Brain microvascular endothelial cell (primary cell): ENCODE measurements at regions not wholly inside any gene's neighbourhood (a gene's known extent, or its start where the extent isn't known, plus 50 kb on each side); places are given as distances from the start of the nearest gene placed in this dataset.
A peak's percentile ranks its signal among the peaks of the same experiment; 100 is the strongest.

Source experiments
- DNase-seq: peaks from one replicate; pipeline ENCODE4 v3.0.0-alpha.2; 2020
- H3K27ac ChIP-seq: fragments of 250-450 bp; sonication (Bioruptor Pico); 2 replicates; pipeline ENCODE4 v1.5.1; 2020; ENCODE audit warnings: mild to moderate bottlenecking, moderate library complexity
- H3K27me3 ChIP-seq: fragments of 250-450 bp; sonication (Bioruptor Pico); replicated peaks from 2 replicates; pipeline ENCODE4 v1.5.1; 2020; ENCODE audit warnings: mild to moderate bottlenecking
- H3K36me3 ChIP-seq: fragments of 250-450 bp; sonication (Bioruptor Pico); replicated peaks from 2 replicates; pipeline ENCODE4 v1.5.1; 2020; ENCODE audit warnings: mild to moderate bottlenecking
- H3K4me3 ChIP-seq: 2 replicates; pipeline ENCODE4 v1.5.1; 2011; ENCODE audit warnings: low read depth, mild to moderate bottlenecking, control low read depth, low read length, moderate library complexity
- in situ Hi-C: cut with HindIII; loops from 2 replicates; pipeline ENCODE4 v1.10.0; 2017; ENCODE audit warnings: low sequenced_read_pairs, low pct_ligation_motif_present
- TF ChIP-seq, protein P1 (sequence below): IDR thresholded peaks from 2 replicates; pipeline ENCODE4 v1.5.1; 2011; ENCODE audit warnings: low read depth, mild to moderate bottlenecking, moderate library complexity, low read length, control low read depth, inconsistent platforms; ENCODE audit errors: missing control alignments

DNA sequence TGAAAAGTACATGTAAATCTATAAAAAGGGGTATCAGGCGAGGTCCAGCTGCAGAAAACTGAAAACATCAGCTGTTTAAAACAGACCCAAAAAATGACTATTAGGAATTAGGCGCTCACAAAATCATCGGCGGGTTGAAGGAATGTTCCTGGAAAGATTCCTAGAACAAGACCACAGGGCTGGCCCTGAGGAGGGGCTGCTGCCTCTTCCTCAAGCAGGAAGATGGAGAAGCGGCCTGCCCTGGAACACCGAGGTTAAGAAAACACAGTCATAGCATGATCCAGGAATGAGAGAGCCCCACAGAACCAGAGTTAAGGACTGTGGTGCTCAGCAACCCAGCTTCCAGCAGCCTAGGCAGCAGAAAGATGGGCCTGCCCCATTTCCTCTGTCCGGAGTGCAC is 78.4 kb downstream of the C11orf91 start:
- TF ChIP-seq, protein P1, sequence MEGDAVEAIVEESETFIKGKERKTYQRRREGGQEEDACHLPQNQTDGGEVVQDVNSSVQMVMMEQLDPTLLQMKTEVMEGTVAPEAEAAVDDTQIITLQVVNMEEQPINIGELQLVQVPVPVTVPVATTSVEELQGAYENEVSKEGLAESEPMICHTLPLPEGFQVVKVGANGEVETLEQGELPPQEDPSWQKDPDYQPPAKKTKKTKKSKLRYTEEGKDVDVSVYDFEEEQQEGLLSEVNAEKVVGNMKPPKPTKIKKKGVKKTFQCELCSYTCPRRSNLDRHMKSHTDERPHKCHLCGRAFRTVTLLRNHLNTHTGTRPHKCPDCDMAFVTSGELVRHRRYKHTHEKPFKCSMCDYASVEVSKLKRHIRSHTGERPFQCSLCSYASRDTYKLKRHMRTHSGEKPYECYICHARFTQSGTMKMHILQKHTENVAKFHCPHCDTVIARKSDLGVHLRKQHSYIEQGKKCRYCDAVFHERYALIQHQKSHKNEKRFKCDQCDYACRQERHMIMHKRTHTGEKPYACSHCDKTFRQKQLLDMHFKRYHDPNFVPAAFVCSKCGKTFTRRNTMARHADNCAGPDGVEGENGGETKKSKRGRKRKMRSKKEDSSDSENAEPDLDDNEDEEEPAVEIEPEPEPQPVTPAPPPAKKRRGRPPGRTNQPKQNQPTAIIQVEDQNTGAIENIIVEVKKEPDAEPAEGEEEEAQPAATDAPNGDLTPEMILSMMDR, result no peak
- no peak overlapping the region for H3K4me3 ChIP-seq
- DNase-seq, result peak; percentile 57
- in situ Hi-C loops, result no loop called here
- H3K27me3 ChIP-seq, result no peaks in the 10 kb centered on the region
- H3K36me3 ChIP-seq, result no peaks in the 10 kb centered on the region
- H3K27ac ChIP-seq, result no peak overlapping the region

DNA sequence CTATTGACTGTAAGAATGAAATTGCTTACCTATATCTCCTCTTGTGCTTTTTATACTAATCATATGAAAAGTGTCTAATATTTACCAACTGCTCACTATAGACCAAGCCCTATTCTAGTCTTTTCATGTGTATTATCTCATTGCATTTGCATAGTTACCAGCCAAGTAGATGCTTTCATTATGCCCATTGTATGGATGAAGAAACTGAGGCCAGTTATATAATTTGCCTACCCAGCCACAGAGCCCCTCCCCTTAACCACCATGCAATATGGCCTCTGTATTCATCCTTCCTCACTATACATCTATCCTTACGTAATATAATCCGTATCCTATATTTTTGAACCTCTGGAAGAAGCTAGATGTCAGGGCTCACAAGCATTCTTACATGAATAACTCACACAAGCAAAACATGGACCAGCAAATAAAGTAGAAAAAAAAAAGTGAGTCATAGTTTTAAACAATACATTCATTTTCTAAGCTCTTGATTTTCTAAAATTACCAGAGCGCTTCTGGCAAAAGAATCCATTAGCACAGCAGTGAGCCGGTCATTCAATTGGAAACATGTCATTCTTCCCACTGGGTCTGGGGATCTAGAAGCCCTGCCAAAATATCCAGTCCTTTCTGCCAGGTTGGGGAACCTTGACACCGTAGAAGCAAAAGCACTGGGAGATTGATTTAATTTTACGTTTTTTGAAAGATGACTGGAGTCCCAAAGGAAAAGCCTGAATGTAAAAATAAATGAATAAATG is 80.0 kb downstream of the C11orf91 start:
- no peaks in the 10 kb centered on the region for H3K36me3 ChIP-seq
- no peak overlapping the region for H3K4me3 ChIP-seq
- H3K27me3 ChIP-seq, result no peaks in the 10 kb centered on the region
- in situ Hi-C loops, result no loop called here
- TF ChIP-seq, protein P1, result no peak
- H3K27ac ChIP-seq, result peak overlapping the region; percentile 39
- peak; percentile 30 for DNase-seq

DNA sequence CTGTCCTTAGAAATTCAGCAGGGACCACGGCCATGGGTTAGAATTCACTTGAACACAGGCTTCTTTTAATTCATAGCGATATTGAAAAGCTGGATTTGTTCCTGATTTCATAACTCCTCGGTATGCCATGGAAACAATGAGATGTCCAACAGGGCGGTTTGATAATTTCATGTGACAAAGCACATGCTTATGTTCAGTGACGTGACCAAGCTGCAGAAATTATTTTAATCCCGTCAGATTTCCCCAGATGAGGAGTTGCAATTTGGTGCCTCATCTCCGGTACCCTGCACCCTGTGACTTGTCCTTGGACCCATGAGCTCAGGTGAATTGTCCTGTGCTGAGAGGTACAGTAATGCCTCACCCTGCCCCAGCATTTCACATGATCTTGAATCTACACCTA is 81.7 kb downstream of the C11orf91 start:
- H3K4me3 ChIP-seq, result no peak overlapping the region

GRCh38 chr11:33618351-33618710 is 82.3 kb downstream of the C11orf91 start:
- in situ Hi-C loops, result no loop called here

More for the DNA sequence above, 81.7 kb downstream of the C11orf91 start:
- TF ChIP-seq, protein P1, result no peak
- no peaks in the 10 kb centered on the region for H3K36me3 ChIP-seq
- H3K27me3 ChIP-seq, result no peaks in the 10 kb centered on the region
- DNase-seq, result no peak
- in situ Hi-C loops, result no loop called here
- no peak overlapping the region for H3K27ac ChIP-seq

DNA sequence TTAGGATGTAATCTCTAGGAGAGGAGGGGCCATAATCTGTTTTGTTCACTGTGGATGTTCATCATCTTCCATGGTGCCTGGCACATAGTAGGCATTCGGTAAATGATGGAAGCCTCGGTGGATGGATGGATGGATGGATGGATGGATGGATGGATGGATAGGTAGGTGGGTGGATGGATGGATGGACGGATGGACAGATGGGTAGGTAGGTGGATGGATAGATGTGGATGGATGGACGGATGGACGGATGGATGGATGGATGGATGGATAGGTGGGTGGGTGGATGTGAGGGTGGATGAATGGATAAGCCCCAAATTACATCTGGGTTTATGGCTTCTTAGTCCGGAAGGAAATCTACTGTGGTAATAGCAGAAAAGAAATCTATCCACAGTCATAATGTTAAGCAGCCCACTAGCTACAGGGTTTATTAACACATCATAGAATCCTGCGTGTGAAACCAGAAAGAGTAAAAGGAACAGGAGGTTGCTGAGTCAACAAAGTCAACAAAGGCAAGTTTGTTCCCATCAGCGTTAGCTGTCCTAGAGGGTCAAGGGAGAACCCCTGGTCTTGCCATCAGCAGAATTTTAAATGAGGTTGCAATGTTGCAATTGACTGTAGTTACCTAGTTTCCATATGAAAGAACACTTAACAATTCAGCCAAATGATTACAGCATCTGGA is 82.8 kb downstream of the C11orf91 start:
- peak; percentile 53 for DNase-seq
- TF ChIP-seq, protein P1, result no peak
- in situ Hi-C loops, result no loop called here
- Histone ChIP-seq H3K27ac (no peak overlapping the region), H3K36me3 (no peaks in the 10 kb centered on the region), H3K27me3 (no peaks in the 10 kb centered on the region), H3K4me3 (no peak overlapping the region)

More at GRCh38 chr11:33618351-33618710, 82.3 kb downstream of the C11orf91 start:
- DNase-seq, result no peak
- no peak overlapping the region for H3K4me3 ChIP-seq
- no peaks in the 10 kb centered on the region for H3K27me3 ChIP-seq
- TF ChIP-seq, protein P1, result no peak
- no peaks in the 10 kb centered on the region for H3K36me3 ChIP-seq
- no peak overlapping the region for H3K27ac ChIP-seq
